HG03378 (cell line): ENCODE measurements at regions not wholly inside any gene's neighbourhood (a gene's known extent, or its start where the extent isn't known, plus 50 kb on each side); places are given as distances from the start of the nearest gene placed in this dataset.

Experiments used
- ATAC-seq: cut with Tn5 transposase; IDR thresholded peaks from one replicate; pipeline ENCODE4 v1.9.1; 2021; ENCODE audit warnings: mild to moderate bottlenecking, moderate library complexity; ENCODE audit not compliant: unreplicated experiment

- no peak for ATAC-seq
Observed at GRCh38 chr10:56912043-56912442, 551.0 kb upstream of the ZWINT start.

GRCh38 chr10:56905051-56905450 lies 544.0 kb upstream of the ZWINT start:
- no peak for ATAC-seq

GRCh38 chr10:56902554-56902953 lies 541.5 kb upstream of the ZWINT start:
- ATAC-seq, result no peak

GRCh38 chr10:56895306-56895705 lies 534.2 kb upstream of the ZWINT start:
- ATAC-seq, result no peak

GRCh38 chr10:56881218-56881617 lies 520.2 kb upstream of the ZWINT start:
- no peak for ATAC-seq

- ATAC-seq, result no peak
Observed at GRCh38 chr10:56880606-56881005, 519.5 kb upstream of the ZWINT start.

GRCh38 chr10:56874950-56875349 lies 513.9 kb upstream of the ZWINT start:
- no peak for ATAC-seq

- no peak for ATAC-seq
Observed at GRCh38 chr10:56871160-56871668, 510.2 kb upstream of the ZWINT start.

- ATAC-seq, result no peak
Observed at GRCh38 chr10:56867236-56867635, 506.2 kb upstream of the ZWINT start.

- no peak for ATAC-seq
Observed at GRCh38 chr10:56856569-56856968, 495.5 kb upstream of the ZWINT start.

GRCh38 chr10:56844978-56845529 lies 484.0 kb upstream of the ZWINT start:
- ATAC-seq, result no peak

- ATAC-seq, result no peak
Observed at GRCh38 chr10:56836659-56837058, 475.6 kb upstream of the ZWINT start.

GRCh38 chr10:56831681-56832080 lies 470.6 kb upstream of the ZWINT start:
- ATAC-seq, result no peak

GRCh38 chr10:56823849-56824248 lies 462.8 kb upstream of the ZWINT start:
- ATAC-seq, result peak; percentile 81

- ATAC-seq, result no peak
Observed at GRCh38 chr10:56805022-56805421, 444.0 kb upstream of the ZWINT start.

- ATAC-seq, result no peak
Observed at GRCh38 chr10:56785292-56785691, 424.2 kb upstream of the ZWINT start.

- ATAC-seq, result no peak
Observed at GRCh38 chr10:56782503-56782902, 421.4 kb upstream of the ZWINT start.

- no peak for ATAC-seq
Observed at GRCh38 chr10:56771343-56771742, 410.3 kb upstream of the ZWINT start.

- no peak for ATAC-seq
Observed at GRCh38 chr10:56763090-56763489, 402.0 kb upstream of the ZWINT start.

GRCh38 chr10:56745490-56745889 lies 384.4 kb upstream of the ZWINT start:
- no peak for ATAC-seq

GRCh38 chr10:56728349-56728748 lies 367.3 kb upstream of the ZWINT start:
- ATAC-seq, result peak; percentile 54

GRCh38 chr10:56722912-56723311 lies 361.9 kb upstream of the ZWINT start:
- no peak for ATAC-seq

GRCh38 chr10:56715262-56715661 lies 354.2 kb upstream of the ZWINT start:
- ATAC-seq, result no peak
